ENCODE measurements at regions not wholly inside any gene's neighbourhood (a gene's known extent, or its start where the extent isn't known, plus 50 kb on each side); places are given as distances from the start of the nearest gene placed in this dataset.

GRCh38 chr21:27103768-27104167 lies 136.9 kb upstream of the ADAMTS5 start:
- no peak overlapping the region for H3K27ac Mint-ChIP-seq
- no peaks in the 10 kb centered on the region for H3K4me1 Mint-ChIP-seq
- no peak overlapping the region for H3K4me3 Mint-ChIP-seq
- H3K36me3 Mint-ChIP-seq: no peaks in the 10 kb centered on the region
- peaks cover 1% of the 10 kb centered on the region for H3K9me3 Mint-ChIP-seq
- H3K27me3 Mint-ChIP-seq: no peaks in the 10 kb centered on the region

- H3K9me3 Mint-ChIP-seq: peaks cover 5% of the 10 kb centered on the region
- no peaks in the 10 kb centered on the region for H3K27me3 Mint-ChIP-seq
- no peak overlapping the region for H3K27ac Mint-ChIP-seq
- H3K4me1 Mint-ChIP-seq: no peaks in the 10 kb centered on the region
- H3K4me3 Mint-ChIP-seq: no peak overlapping the region
- H3K36me3 Mint-ChIP-seq: no peaks in the 10 kb centered on the region
Observed at GRCh38 chr21:27101523-27101922, 134.6 kb upstream of the ADAMTS5 start.

GRCh38 chr21:27094184-27094948 lies 127.5 kb upstream of the ADAMTS5 start:
- Mint-ChIP-seq H3K9me3 (peaks cover 9% of the 10 kb centered on the region), H3K27ac (no peak overlapping the region), H3K4me3 (no peak overlapping the region), H3K36me3 (no peaks in the 10 kb centered on the region), H3K27me3 (no peaks in the 10 kb centered on the region), H3K4me1 (no peaks in the 10 kb centered on the region)

- no peaks in the 10 kb centered on the region for H3K4me1 Mint-ChIP-seq
- no peaks in the 10 kb centered on the region for H3K9me3 Mint-ChIP-seq
- no peaks in the 10 kb centered on the region for H3K36me3 Mint-ChIP-seq
- H3K27ac Mint-ChIP-seq: no peak overlapping the region
- no peaks in the 10 kb centered on the region for H3K27me3 Mint-ChIP-seq
- no peak overlapping the region for H3K4me3 Mint-ChIP-seq
Observed at GRCh38 chr21:27086630-27087029, 119.7 kb upstream of the ADAMTS5 start.

- no peaks in the 10 kb centered on the region for H3K36me3 Mint-ChIP-seq
- H3K27me3 Mint-ChIP-seq: no peaks in the 10 kb centered on the region
Observed at GRCh38 chr21:27086186-27086585, 119.3 kb upstream of the ADAMTS5 start.

GRCh38 chr21:27085387-27085786 lies 118.5 kb upstream of the ADAMTS5 start:
- Mint-ChIP-seq H3K9me3 (no peaks in the 10 kb centered on the region), H3K4me1 (no peaks in the 10 kb centered on the region), H3K4me3 (no peak overlapping the region), H3K27me3 (no peaks in the 10 kb centered on the region), H3K36me3 (no peaks in the 10 kb centered on the region), H3K27ac (no peak overlapping the region)

More at GRCh38 chr21:27086186-27086585, 119.3 kb upstream of the ADAMTS5 start:
- no peak overlapping the region for H3K27ac Mint-ChIP-seq
- no peaks in the 10 kb centered on the region for H3K4me1 Mint-ChIP-seq
- no peaks in the 10 kb centered on the region for H3K9me3 Mint-ChIP-seq
- no peak overlapping the region for H3K4me3 Mint-ChIP-seq

GRCh38 chr21:27083144-27083543 lies 116.3 kb upstream of the ADAMTS5 start:
- Mint-ChIP-seq H3K4me3 (no peak overlapping the region), H3K4me1 (no peaks in the 10 kb centered on the region), H3K27me3 (no peaks in the 10 kb centered on the region), H3K27ac (no peak overlapping the region), H3K9me3 (no peaks in the 10 kb centered on the region), H3K36me3 (no peaks in the 10 kb centered on the region)

GRCh38 chr21:27082431-27083010 lies 115.6 kb upstream of the ADAMTS5 start:
- Mint-ChIP-seq H3K9me3 (no peaks in the 10 kb centered on the region), H3K4me3 (no peak overlapping the region), H3K36me3 (no peaks in the 10 kb centered on the region)

GRCh38 chr21:27079636-27080240 lies 112.8 kb upstream of the ADAMTS5 start:
- Mint-ChIP-seq H3K27me3 (no peaks in the 10 kb centered on the region), H3K27ac (no peak overlapping the region), H3K9me3 (no peaks in the 10 kb centered on the region), H3K4me3 (no peak overlapping the region), H3K4me1 (no peaks in the 10 kb centered on the region), H3K36me3 (no peaks in the 10 kb centered on the region)

More at GRCh38 chr21:27082431-27083010, 115.6 kb upstream of the ADAMTS5 start:
- Mint-ChIP-seq H3K27me3 (no peaks in the 10 kb centered on the region), H3K4me1 (no peaks in the 10 kb centered on the region), H3K27ac (no peak overlapping the region)

- H3K4me3 Mint-ChIP-seq: no peak overlapping the region
- H3K4me1 Mint-ChIP-seq: no peaks in the 10 kb centered on the region
- H3K27me3 Mint-ChIP-seq: no peaks in the 10 kb centered on the region
- H3K9me3 Mint-ChIP-seq: no peaks in the 10 kb centered on the region
- H3K36me3 Mint-ChIP-seq: no peaks in the 10 kb centered on the region
- no peak overlapping the region for H3K27ac Mint-ChIP-seq
Observed at GRCh38 chr21:27078915-27079314, 112.0 kb upstream of the ADAMTS5 start.

GRCh38 chr21:27077501-27077900 lies 110.6 kb upstream of the ADAMTS5 start:
- H3K4me1 Mint-ChIP-seq: no peaks in the 10 kb centered on the region
- H3K27me3 Mint-ChIP-seq: no peaks in the 10 kb centered on the region
- H3K27ac Mint-ChIP-seq: no peak overlapping the region
- H3K9me3 Mint-ChIP-seq: no peaks in the 10 kb centered on the region
- H3K36me3 Mint-ChIP-seq: no peaks in the 10 kb centered on the region
- no peak overlapping the region for H3K4me3 Mint-ChIP-seq

GRCh38 chr21:27076025-27076424 lies 109.1 kb upstream of the ADAMTS5 start:
- H3K36me3 Mint-ChIP-seq: no peaks in the 10 kb centered on the region
- H3K9me3 Mint-ChIP-seq: no peaks in the 10 kb centered on the region
- H3K4me3 Mint-ChIP-seq: no peak overlapping the region
- H3K27me3 Mint-ChIP-seq: no peaks in the 10 kb centered on the region
- no peaks in the 10 kb centered on the region for H3K4me1 Mint-ChIP-seq
- H3K27ac Mint-ChIP-seq: no peak overlapping the region

- Mint-ChIP-seq H3K4me1 (no peaks in the 10 kb centered on the region), H3K36me3 (no peaks in the 10 kb centered on the region), H3K27me3 (no peaks in the 10 kb centered on the region)
Observed at GRCh38 chr21:27070861-27071670, 104.2 kb upstream of the ADAMTS5 start.

GRCh38 chr21:27068811-27069210 lies 101.9 kb upstream of the ADAMTS5 start:
- no peak overlapping the region for H3K4me3 Mint-ChIP-seq
- no peaks in the 10 kb centered on the region for H3K4me1 Mint-ChIP-seq
- H3K27ac Mint-ChIP-seq: no peak overlapping the region
- no peaks in the 10 kb centered on the region for H3K36me3 Mint-ChIP-seq
- no peaks in the 10 kb centered on the region for H3K27me3 Mint-ChIP-seq
- H3K9me3 Mint-ChIP-seq: peaks cover 27% of the 10 kb centered on the region

More at GRCh38 chr21:27070861-27071670, 104.2 kb upstream of the ADAMTS5 start:
- Mint-ChIP-seq H3K27ac (no peak overlapping the region), H3K9me3 (peaks cover 13% of the 10 kb centered on the region), H3K4me3 (no peak overlapping the region)

- Mint-ChIP-seq H3K9me3 (peaks cover 27% of the 10 kb centered on the region), H3K4me1 (no peaks in the 10 kb centered on the region), H3K4me3 (no peak overlapping the region), H3K36me3 (no peaks in the 10 kb centered on the region), H3K27ac (no peak overlapping the region), H3K27me3 (no peaks in the 10 kb centered on the region)
Observed at GRCh38 chr21:27067226-27067625, 100.3 kb upstream of the ADAMTS5 start.

Measured in activated naive CD4-positive, alpha-beta T cell treated with anti-CD3 and anti-CD28 coated beads, Interleukin-2, amount 50 U/mL, for 24 hours (primary cell).